ENCODE measurements at regions not wholly inside any gene's neighbourhood (a gene's known extent, or its start where the extent isn't known, plus 50 kb on each side); places are given as distances from the start of the nearest gene placed in this dataset.

DNA sequence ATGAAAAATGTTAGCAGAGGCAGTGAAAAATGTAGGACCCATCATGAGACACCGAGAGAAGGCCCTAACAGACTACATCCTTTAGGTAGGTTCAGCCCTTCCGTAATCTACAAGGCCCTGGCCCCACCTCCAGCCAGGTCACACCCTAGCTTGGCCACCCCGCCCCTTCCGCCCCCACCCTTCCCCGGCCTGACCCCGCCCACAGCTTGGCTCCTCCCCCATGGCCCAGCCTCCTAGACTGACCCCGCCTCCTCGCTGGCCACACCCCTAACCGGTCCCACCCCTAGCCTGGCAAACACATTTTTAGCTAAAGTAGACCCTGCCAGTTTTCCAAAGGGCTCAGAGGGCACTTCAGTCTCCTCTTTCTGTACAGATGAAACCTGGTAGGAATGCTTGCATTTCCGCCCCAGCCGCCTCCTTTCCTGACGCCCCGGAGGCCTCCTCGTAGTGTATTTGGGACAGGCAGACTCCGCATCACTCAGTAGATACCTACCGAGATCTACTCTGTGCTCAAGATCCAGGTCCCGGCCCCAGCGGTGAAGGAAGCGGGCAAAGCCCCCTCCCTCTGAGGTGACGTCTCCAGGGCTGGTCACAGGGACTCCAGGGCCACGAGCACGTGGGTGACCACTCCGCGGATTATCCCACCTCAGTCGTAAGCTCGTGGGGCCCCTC lies 443.5 kb downstream of the PREX1 start:
- no peak overlapping the region for H3K4me2 ChIP-seq
- no peak overlapping the region for H2AFZ ChIP-seq
- no peak overlapping the region for H3K4me3 ChIP-seq
- H4K20me1 ChIP-seq (ENCODE audit: insufficient read depth) = no peaks in the 10 kb centered on the region
- H3K79me2 ChIP-seq (ENCODE audit: low read depth) = no peaks in the 10 kb centered on the region
- intact Hi-C loops (cut with micrococcal nuclease; ENCODE audit: unreplicated experiment) = no loop called here
- H3K9me3 ChIP-seq (ENCODE audit: insufficient read depth, low read depth) = no peaks in the 10 kb centered on the region
- peak in 1 of 2 experiments; percentile 24 for DNase-seq
- H3K4me1 ChIP-seq (replicated peaks; ENCODE audit: insufficient read depth) = no peaks in the 10 kb centered on the region
- H3K27ac ChIP-seq = no peak overlapping the region
- H3F3A ChIP-seq (ENCODE audit: insufficient read depth, low read depth) = peaks cover 13% of the 10 kb centered on the region
- TF ChIP-seq EZH2 (IDR thresholded peaks at IDR 0.05; ENCODE audit: low read depth) = no peak
- TF ChIP-seq, protein P1, sequence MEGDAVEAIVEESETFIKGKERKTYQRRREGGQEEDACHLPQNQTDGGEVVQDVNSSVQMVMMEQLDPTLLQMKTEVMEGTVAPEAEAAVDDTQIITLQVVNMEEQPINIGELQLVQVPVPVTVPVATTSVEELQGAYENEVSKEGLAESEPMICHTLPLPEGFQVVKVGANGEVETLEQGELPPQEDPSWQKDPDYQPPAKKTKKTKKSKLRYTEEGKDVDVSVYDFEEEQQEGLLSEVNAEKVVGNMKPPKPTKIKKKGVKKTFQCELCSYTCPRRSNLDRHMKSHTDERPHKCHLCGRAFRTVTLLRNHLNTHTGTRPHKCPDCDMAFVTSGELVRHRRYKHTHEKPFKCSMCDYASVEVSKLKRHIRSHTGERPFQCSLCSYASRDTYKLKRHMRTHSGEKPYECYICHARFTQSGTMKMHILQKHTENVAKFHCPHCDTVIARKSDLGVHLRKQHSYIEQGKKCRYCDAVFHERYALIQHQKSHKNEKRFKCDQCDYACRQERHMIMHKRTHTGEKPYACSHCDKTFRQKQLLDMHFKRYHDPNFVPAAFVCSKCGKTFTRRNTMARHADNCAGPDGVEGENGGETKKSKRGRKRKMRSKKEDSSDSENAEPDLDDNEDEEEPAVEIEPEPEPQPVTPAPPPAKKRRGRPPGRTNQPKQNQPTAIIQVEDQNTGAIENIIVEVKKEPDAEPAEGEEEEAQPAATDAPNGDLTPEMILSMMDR (conservative IDR thresholded peaks at IDR 0.05) = no peak
- no peaks in the 10 kb centered on the region for H3K9me2 ChIP-seq (ENCODE audit: insufficient read depth)
- no peaks in the 10 kb centered on the region for H3K27me3 ChIP-seq (ENCODE audit: insufficient read depth, low read depth)
- BruUV-seq (replicated peaks) = no TSS peak
- no peaks in the 10 kb centered on the region for H3K36me3 ChIP-seq (ENCODE audit: low read depth)
- ChIA-PET POLR2A (ENCODE audit: unreplicated experiment) (no interaction called here), CTCF (interaction anchor here (0.6 kb wide), 1 partner anchor 146 kb away, joined by 3 read pairs; no protein-coding TSS in a partner anchor)

DNA sequence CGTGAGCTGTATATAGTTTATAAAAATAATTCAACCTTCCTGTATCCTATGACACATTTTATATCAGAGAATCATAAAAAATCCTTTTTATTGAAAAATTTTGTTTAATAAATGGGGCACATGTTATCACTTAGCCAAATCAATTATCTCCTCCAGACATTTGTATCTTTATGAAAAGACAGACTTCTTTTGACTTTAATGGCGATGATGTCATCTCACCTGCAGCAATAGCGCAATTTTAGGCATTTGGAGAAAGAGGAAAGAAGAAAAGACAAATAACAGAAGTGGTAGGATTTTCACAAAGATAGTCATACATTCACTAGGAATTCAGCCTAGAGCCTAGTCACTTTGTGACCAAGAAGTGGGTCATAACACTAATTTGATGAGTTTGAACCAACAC lies 444.5 kb downstream of the PREX1 start:
- no peak overlapping the region for H3K4me2 ChIP-seq
- no peaks in the 10 kb centered on the region for H3K36me3 ChIP-seq (ENCODE audit: low read depth)
- H3F3A ChIP-seq (ENCODE audit: insufficient read depth, low read depth) = peaks cover 10% of the 10 kb centered on the region; the same call in 1 of the 2 replicates
- intact Hi-C loops (cut with micrococcal nuclease; ENCODE audit: unreplicated experiment) = no loop called here
- no peak overlapping the region for H3K27ac ChIP-seq
- ChIA-PET POLR2A (ENCODE audit: unreplicated experiment) (no interaction called here), CTCF (no interaction called here)
- no peaks in the 10 kb centered on the region; the same call in 1 of the 2 replicates for H3K9me2 ChIP-seq (ENCODE audit: insufficient read depth)
- H3K27me3 ChIP-seq (ENCODE audit: insufficient read depth, low read depth) = no peaks in the 10 kb centered on the region
- no peaks in the 10 kb centered on the region for H3K9me3 ChIP-seq (ENCODE audit: insufficient read depth, low read depth)
- TF ChIP-seq EZH2 (IDR thresholded peaks at IDR 0.05; ENCODE audit: low read depth) = no peak
- TF ChIP-seq, protein P1 (conservative IDR thresholded peaks at IDR 0.05) = no peak
- DNase-seq = no peak
- no peak overlapping the region for H3K4me3 ChIP-seq
- H3K79me2 ChIP-seq (ENCODE audit: low read depth) = no peaks in the 10 kb centered on the region
- no peaks in the 10 kb centered on the region for H4K20me1 ChIP-seq (ENCODE audit: insufficient read depth)
- no peaks in the 10 kb centered on the region for H3K4me1 ChIP-seq (replicated peaks; ENCODE audit: insufficient read depth)
- no peak overlapping the region for H2AFZ ChIP-seq
- BruUV-seq (replicated peaks) = no TSS peak

DNA sequence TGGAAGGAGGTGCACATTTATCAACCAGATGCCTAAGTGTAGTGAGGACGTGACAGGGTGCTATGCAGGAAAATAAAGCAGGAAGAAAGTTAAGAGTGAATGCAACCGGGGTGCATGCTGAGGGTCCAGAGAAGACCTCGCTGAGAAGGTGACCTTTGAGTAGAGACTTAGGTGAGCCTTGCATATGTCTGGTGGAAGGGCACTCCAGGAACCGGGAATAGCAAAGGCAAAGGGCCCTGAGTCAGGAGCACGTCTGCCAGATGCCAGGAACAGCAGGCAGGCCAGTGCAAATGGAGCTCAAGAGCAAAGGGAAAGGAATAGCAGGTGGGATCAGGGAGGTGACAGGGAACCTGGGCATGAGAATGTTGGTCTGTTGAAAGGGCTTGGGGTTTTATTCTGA lies 445.5 kb downstream of the PREX1 start:
- TF ChIP-seq EZH2 (IDR thresholded peaks at IDR 0.05; ENCODE audit: low read depth) = no peak
- TF ChIP-seq, protein P1 (conservative IDR thresholded peaks at IDR 0.05) = no peak
- Histone ChIP-seq H3K27me3 (ENCODE audit: insufficient read depth, low read depth) (no peaks in the 10 kb centered on the region), H4K20me1 (ENCODE audit: insufficient read depth) (no peaks in the 10 kb centered on the region), H3K9me3 (ENCODE audit: insufficient read depth, low read depth) (no peaks in the 10 kb centered on the region), H3K79me2 (ENCODE audit: low read depth) (no peaks in the 10 kb centered on the region), H3K4me1 (replicated peaks; ENCODE audit: insufficient read depth) (no peaks in the 10 kb centered on the region), H3K4me2 (no peak overlapping the region), H3K4me3 (no peak overlapping the region), H3K9me2 (ENCODE audit: insufficient read depth) (no peaks in the 10 kb centered on the region; the same call in 1 of the 2 replicates), H3F3A (ENCODE audit: insufficient read depth, low read depth) (peaks cover 10% of the 10 kb centered on the region; the same call in 1 of the 2 replicates), H3K36me3 (ENCODE audit: low read depth) (no peaks in the 10 kb centered on the region), H3K27ac (no peak overlapping the region), H2AFZ (no peak overlapping the region)
- ChIA-PET CTCF (no interaction called here), POLR2A (ENCODE audit: unreplicated experiment) (no interaction called here)
- intact Hi-C loops (cut with micrococcal nuclease; ENCODE audit: unreplicated experiment) = no loop called here
- BruUV-seq (replicated peaks) = no TSS peak
- no peak for DNase-seq
